A549 (cell line): ENCODE measurements at regions not wholly inside any gene's neighbourhood (a gene's known extent, or its start where the extent isn't known, plus 50 kb on each side); places are given as distances from the start of the nearest gene placed in this dataset.

Experiments
- ATAC-seq, 2 experiments: fragments of 200-7000 bp in 1 of 2; fragments of >200 bp in 1 of 2; cut with Nextera tagmentation in 1 of 2; cut with Tn5 transposase in 1 of 2; 3 replicates each; pipeline versions ENCODE4 v1.8.0 to v1.9.1; 2018 to 2020; ENCODE audit warnings: mild to moderate bottlenecking in 1 of 2, moderate library complexity in 1 of 2
- CTCF ChIA-PET: fragments of 300-600 bp; sonication (Branson Sonifier 250); formaldehyde crosslinking; extraction: SDS; loops from one replicate; lab custom pipeline; 2021; ENCODE audit warnings: antibody characterized with exemption, inconsistent platforms; lab: Yijun Ruan, JAX
- POLR2A ChIA-PET: fragments of 350-600 bp; formaldehyde crosslinking; extraction: SDS; loops from one replicate; lab custom pipeline; 2021; ENCODE audit warnings: antibody characterized with exemption, inconsistent platforms; lab: Yijun Ruan, JAX
- DNase-seq, 2 experiments: peaks; one replicate each; pipeline versions ENCODE4 v3.0.0 to v3.0.0-alpha.2; 2011 to 2016; ENCODE audit warnings: low read depth in 1 of 2, low spot score in 1 of 2
- FAIRE-seq: peaks from 2 replicates; lab custom pipeline; 2011; peaks lifted over from hg19 to GRCh38; lab: Jason Lieb, UNC
- H3K27ac ChIP-seq, 2 experiments: fragments of >200 bp; sonication (Bioruptor Twin); formaldehyde crosslinking; 3 replicates each; pipeline ENCODE4 v1.5.1; 2016 to 2017
- H3K4me1 ChIP-seq: fragments of >200 bp; sonication (Bioruptor Twin); formaldehyde crosslinking; 3 replicates; pipeline ENCODE4 v1.6.1; 2016
- H3K4me2 ChIP-seq: fragments of >200 bp; sonication (Bioruptor Twin); formaldehyde crosslinking; 3 replicates; pipeline ENCODE4 v1.6.1; 2016
- H3K4me3 ChIP-seq: fragments of >200 bp; sonication (Bioruptor Twin); formaldehyde crosslinking; 3 replicates; pipeline ENCODE4 v1.5.1; 2016
- H3K9me3 ChIP-seq: fragments of >200 bp; sonication (Bioruptor Twin); formaldehyde crosslinking; 3 replicates; pipeline ENCODE4 v1.6.1; 2016
- BCL3 ChIP-seq: fragments of >200 bp; sonication (Bioruptor Twin); formaldehyde crosslinking; IDR thresholded peaks from 3 replicates; pipeline ENCODE4 v1.6.1; 2016
- BHLHE40 ChIP-seq: IDR thresholded peaks from 2 replicates; pipeline ENCODE4 v1.6.1; 2012; ENCODE audit warnings: low read depth, low read length, inconsistent platforms
- CHD2 ChIP-seq: fragments of 150-350 bp; IDR thresholded peaks from 2 replicates; pipeline ENCODE4 v1.6.1; 2014; ENCODE audit warnings: low read length; ENCODE audit not compliant: partially characterized antibody
- CHD4 ChIP-seq: fragments of 200-600 bp; sonication (generic); IDR thresholded peaks from 2 replicates; pipeline ENCODE4 v1.6.1; 2016; ENCODE audit warnings: antibody characterized with exemption, mild to moderate bottlenecking, borderline replicate concordance
- CTCF ChIP-seq: fragments of >200 bp; sonication (Bioruptor Twin); formaldehyde crosslinking; IDR thresholded peaks from 3 replicates; pipeline ENCODE4 v1.5.1; 2016
- E2F6 ChIP-seq: IDR thresholded peaks from 2 replicates; pipeline ENCODE4 v1.6.1; 2012; ENCODE audit warnings: low read depth, borderline replicate concordance
- ELK1 ChIP-seq: fragments of 150-350 bp; IDR thresholded peaks from 2 replicates; pipeline ENCODE4 v1.6.1; 2014; ENCODE audit warnings: low read depth, mild to moderate bottlenecking, low read length
- ESRRA ChIP-seq: fragments of 150-350 bp; IDR thresholded peaks from 2 replicates; pipeline ENCODE4 v1.6.1; 2014; ENCODE audit warnings: mild to moderate bottlenecking, low read length, borderline replicate concordance
- FOSL2 ChIP-seq, 2 experiments: fragments of 450-650 bp in 1 of 2; fragments of >200 bp in 1 of 2; sonication (Bioruptor Twin) in 1 of 2; formaldehyde crosslinking; IDR thresholded peaks; 2 replicates each; pipeline versions ENCODE4 v1.5.0 to v1.6.1; 2016 to 2020; ENCODE audit warnings: mild to moderate bottlenecking in 1 of 2, moderate library complexity in 1 of 2
- HES2 ChIP-seq: fragments of >200 bp; sonication (Bioruptor Twin); formaldehyde crosslinking; IDR thresholded peaks from 2 replicates; pipeline ENCODE4 v1.6.1; 2016
- HOXB13 ChIP-seq: fragments of 250-450 bp; sonication (Bioruptor Pico); IDR thresholded peaks from 2 replicates; pipeline ENCODE4 v1.5.0; 2020; ENCODE audit warnings: low read depth, mild to moderate bottlenecking, moderate library complexity
- HOXB5 ChIP-seq: fragments of 250-450 bp; sonication (Bioruptor Pico); IDR thresholded peaks from 2 replicates; pipeline ENCODE4 v1.5.0; 2020; ENCODE audit warnings: mild to moderate bottlenecking, moderate library complexity
- MAFK ChIP-seq: fragments of 450-650 bp; IDR thresholded peaks from 2 replicates; pipeline ENCODE4 v1.6.1; 2014; ENCODE audit not compliant: partially characterized antibody
- MAZ ChIP-seq: fragments of 150-350 bp; IDR thresholded peaks from 2 replicates; pipeline ENCODE4 v1.6.1; 2014; ENCODE audit warnings: antibody characterized with exemption, low read depth, low read length, borderline replicate concordance
- NFE2L2 ChIP-seq: fragments of 150-350 bp; conservative IDR thresholded peaks from 2 replicates; pipeline ENCODE4 v1.6.1; 2014; ENCODE audit warnings: low read length
- NPAS2 ChIP-seq: fragments of 250-450 bp; sonication (Bioruptor Pico); IDR thresholded peaks from 2 replicates; pipeline ENCODE4 v1.8.0; 2022; ENCODE audit warnings: mild to moderate bottlenecking, moderate library complexity, borderline replicate concordance
- POLR2A ChIP-seq: IDR thresholded peaks from 2 replicates; pipeline ENCODE4 v1.6.1; 2012; ENCODE audit warnings: mild to moderate bottlenecking, low read length
- POLR2AphosphoS2 ChIP-seq: conservative IDR thresholded peaks from 2 replicates; pipeline ENCODE4 v1.6.1; 2012; ENCODE audit warnings: low read length, improper control_type of control experiment, inconsistent platforms
- RCOR1 ChIP-seq: fragments of 150-350 bp; IDR thresholded peaks from 2 replicates; pipeline ENCODE4 v1.6.1; 2014; ENCODE audit warnings: antibody characterized with exemption, low read length, low read depth
- REST ChIP-seq: fragments of 200-600 bp; sonication (generic); IDR thresholded peaks from 2 replicates; pipeline ENCODE4 v1.6.1; 2016; ENCODE audit warnings: antibody characterized with exemption, mild to moderate bottlenecking, moderate library complexity
- RFX5 ChIP-seq: fragments of 450-650 bp; IDR thresholded peaks from 2 replicates; pipeline ENCODE4 v1.7.1; 2014; ENCODE audit warnings: antibody characterized with exemption, mild to moderate bottlenecking, moderate library complexity
- RNF2 ChIP-seq: fragments of 200-600 bp; sonication (generic); IDR thresholded peaks from 2 replicates; pipeline ENCODE4 v1.6.1; 2016; ENCODE audit warnings: low read depth, mild to moderate bottlenecking, antibody characterized with exemption, moderate library complexity, borderline replicate concordance
- TFCP2L1 ChIP-seq: fragments of 250-450 bp; sonication (Bioruptor Pico); IDR thresholded peaks from 2 replicates; pipeline ENCODE4 v1.5.0; 2021; ENCODE audit warnings: mild to moderate bottlenecking
- TP53 ChIP-seq: fragments of 250-450 bp; sonication (Bioruptor Pico); IDR thresholded peaks from 2 replicates; pipeline ENCODE4 v1.5.0; 2021; ENCODE audit warnings: mild to moderate bottlenecking, moderate library complexity
- ZFP36 ChIP-seq: fragments of 450-650 bp; IDR thresholded peaks from 2 replicates; pipeline ENCODE4 v1.6.1; 2014; ENCODE audit warnings: borderline replicate concordance; ENCODE audit not compliant: partially characterized antibody
- ZSCAN20 ChIP-seq: fragments of 250-450 bp; sonication (Bioruptor Pico); IDR thresholded peaks from 2 replicates; pipeline ENCODE4 v1.8.0; 2022; ENCODE audit warnings: mild to moderate bottlenecking, moderate library complexity
- WGBS: methylation state at CpG from one replicate; pipeline ENCODE4 v1.1.6; 2017; ENCODE audit errors: missing lambda C conversion rate; 5-methylcytosine and 5-hydroxymethylcytosine counted together

- 29% methylated on average over 1 of the region's 1 CpG for WGBS
- ATAC-seq: no peak
- POLR2A ChIA-PET: no interaction called here
- no peak for FAIRE-seq
- DNase-seq: no peak
- H3K4me2 ChIP-seq: no peak overlapping the region
- TF ChIP-seq TFCP2L1 (no peak), MAZ (no peak), CHD4 (no peak), POLR2AphosphoS2 (no peak), BCL3 (no peak), ESRRA (no peak), MAFK (no peak), ELK1 (no peak), HES2 (no peak), REST (no peak), CTCF (no peak), RCOR1 (no peak), POLR2A (no peak)
- H3K9me3 ChIP-seq: no peaks in the 10 kb centered on the region
- CTCF ChIA-PET: no interaction called here
- no peak overlapping the region for H3K27ac ChIP-seq
- no peaks in the 10 kb centered on the region for H3K4me1 ChIP-seq
- no peak overlapping the region for H3K4me3 ChIP-seq
These were observed 130.7 kb upstream of the CPNE8 start for GRCh38 chr12:39036105-39036504.

- WGBS: 53% methylated on average over 4 of the region's 4 CpGs
- CTCF ChIA-PET: no interaction called here
- no peak for TF ChIP-seq FOSL2 (IDR thresholded peaks at IDR 0.05)
- TF ChIP-seq FOSL2 (CRISPR knock-in tag; IDR thresholded peaks at IDR 0.05): no peak
- no peak for TF ChIP-seq NPAS2 (CRISPR knock-in tag)
- TF ChIP-seq CHD2: no peak
- no peak for TF ChIP-seq HOXB13 (CRISPR knock-in tag)
- TF ChIP-seq POLR2A: no peak
- no peak for TF ChIP-seq BHLHE40
- TF ChIP-seq ZFP36: no peak
- no peak for TF ChIP-seq TP53 (CRISPR knock-in tag)
- TF ChIP-seq NFE2L2: no peak
- TF ChIP-seq RNF2: no peak
- TF ChIP-seq E2F6: no peak
- TF ChIP-seq HOXB5 (CRISPR knock-in tag): no peak
- no peak for TF ChIP-seq ZSCAN20 (CRISPR knock-in tag)
- TF ChIP-seq CHD4: no peak
- TF ChIP-seq CTCF: no peak
- TF ChIP-seq RFX5: no peak
These were observed 128.4 kb upstream of the CPNE8 start for GRCh38 chr12:39033782-39034181.

More at GRCh38 chr12:39033782-39034181, 128.4 kb upstream of the CPNE8 start:
- Histone ChIP-seq H3K4me1 (no peaks in the 10 kb centered on the region), H3K9me3 (no peaks in the 10 kb centered on the region), H3K27ac (no peak overlapping the region), H3K4me2 (no peak overlapping the region), H3K4me3 (no peak overlapping the region)
- FAIRE-seq: no peak
- POLR2A ChIA-PET: no interaction called here
- no peak for ATAC-seq
- no peak for DNase-seq
